Epithelial cell of prostate (primary cell): ENCODE measurements at regions not wholly inside any gene's neighbourhood (a gene's known extent, or its start where the extent isn't known, plus 50 kb on each side); places are given as distances from the start of the nearest gene placed in this dataset.

Experiments used
- DNase-seq: peaks from one replicate; pipeline ENCODE4 v3.0.0-alpha.2; 2011; ENCODE audit warnings: low read depth, low spot score
- H3K27ac ChIP-seq: fragments of 450-650 bp; 2 replicates; pipeline ENCODE4 v1.5.1; 2017; ENCODE audit warnings: mild to moderate bottlenecking

DNA sequence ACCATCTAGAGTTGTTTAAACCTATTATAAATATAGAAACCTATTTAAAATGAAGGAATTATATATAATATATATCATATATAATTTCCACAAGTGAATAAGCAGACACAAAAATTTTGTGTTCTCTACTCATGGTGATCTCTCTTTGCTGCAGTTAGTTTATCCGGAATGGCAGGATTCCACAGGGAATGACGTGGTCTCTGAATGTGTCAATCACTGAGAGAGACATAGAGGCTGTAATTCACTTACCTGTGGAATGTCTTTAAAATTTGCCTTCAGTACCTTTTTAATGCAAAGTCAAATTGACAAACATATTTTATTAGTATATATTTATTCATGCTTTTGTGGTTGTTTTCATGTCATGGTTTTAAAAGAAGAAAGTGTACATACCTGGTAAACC is 669.3 kb downstream of the NLGN4X start:
- no peak overlapping the region for H3K27ac ChIP-seq
- DNase-seq = no peak

DNA sequence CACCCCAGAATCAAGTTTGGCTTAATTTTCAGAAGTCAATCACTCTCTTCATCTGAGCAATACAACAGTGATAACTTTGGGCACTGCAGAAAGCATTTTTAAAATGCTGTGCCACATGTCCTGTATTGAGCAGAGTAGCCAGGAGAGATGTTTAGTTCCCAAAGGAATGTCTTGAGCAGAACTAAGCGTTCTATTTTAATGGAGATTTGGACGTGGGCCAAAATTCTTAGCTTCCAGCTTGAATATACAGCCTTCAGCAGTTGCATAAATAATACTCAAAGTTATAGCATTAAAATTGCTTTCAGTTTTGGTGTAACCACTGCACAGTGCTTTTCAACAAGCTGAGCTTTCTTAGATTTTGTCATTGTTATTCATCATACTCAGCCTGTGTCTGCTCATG is 679.2 kb downstream of the NLGN4X start:
- H3K27ac ChIP-seq = no peak overlapping the region
- DNase-seq = no peak

DNA sequence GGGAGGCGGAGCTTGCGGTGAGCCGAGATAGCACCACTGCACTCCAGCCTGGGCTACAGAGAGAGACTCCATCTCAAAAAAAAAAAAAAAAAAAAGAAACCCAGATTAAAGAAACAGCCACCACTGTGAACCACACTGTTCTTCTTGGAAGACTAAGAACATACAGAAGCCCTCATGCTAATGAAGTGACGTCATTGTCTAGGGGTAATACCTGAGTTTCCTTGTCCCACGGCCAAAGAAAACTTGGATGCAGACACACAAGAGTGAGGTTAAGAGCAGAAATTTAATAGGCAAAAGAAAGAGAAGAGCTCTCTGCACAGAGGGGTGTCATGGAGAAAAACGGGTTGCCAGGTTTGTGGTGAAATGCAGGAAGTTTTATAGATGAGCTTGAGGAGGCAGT is 691.6 kb downstream of the NLGN4X start:
- DNase-seq = no peak
- H3K27ac ChIP-seq = no peak overlapping the region

DNA sequence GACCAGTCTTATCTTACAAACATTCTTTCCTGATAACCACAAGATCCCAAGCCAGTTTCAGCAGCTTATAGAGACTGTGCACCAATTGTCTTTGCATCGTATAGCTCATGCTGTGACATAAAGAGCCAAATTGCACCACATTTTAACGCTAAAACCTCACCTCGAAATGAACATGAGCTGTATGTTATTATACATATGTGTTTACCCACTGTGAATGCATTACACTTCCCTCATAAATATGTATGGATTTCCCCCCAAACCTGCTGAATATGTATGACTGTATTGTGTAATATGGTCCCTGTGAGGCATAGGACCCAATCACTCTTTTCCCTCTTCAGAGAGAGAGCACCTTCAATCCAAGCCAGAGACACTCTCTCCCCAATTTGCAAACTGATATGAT is 692.4 kb downstream of the NLGN4X start:
- no peak for DNase-seq
- H3K27ac ChIP-seq = no peak overlapping the region

DNA sequence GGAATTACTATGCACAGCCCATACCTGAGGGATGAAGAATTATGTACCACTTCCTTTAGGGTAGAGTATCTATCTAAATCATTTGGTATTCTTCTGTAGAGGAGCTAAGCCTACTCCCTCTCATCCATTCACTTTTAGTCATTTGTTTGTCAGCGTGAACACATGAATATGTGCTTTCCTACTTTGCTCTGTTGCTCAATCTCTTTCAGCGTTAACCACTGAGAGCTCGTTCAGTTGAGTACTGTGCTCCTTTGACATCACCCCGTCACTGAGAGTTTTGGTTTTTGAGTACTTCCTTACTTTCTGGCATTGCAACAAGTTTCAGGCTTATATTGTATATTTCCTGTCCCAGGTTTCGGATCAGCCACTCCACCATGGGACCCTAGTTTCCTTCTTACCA is 700.6 kb downstream of the NLGN4X start:
- no peak overlapping the region for H3K27ac ChIP-seq
- no peak for DNase-seq

DNA sequence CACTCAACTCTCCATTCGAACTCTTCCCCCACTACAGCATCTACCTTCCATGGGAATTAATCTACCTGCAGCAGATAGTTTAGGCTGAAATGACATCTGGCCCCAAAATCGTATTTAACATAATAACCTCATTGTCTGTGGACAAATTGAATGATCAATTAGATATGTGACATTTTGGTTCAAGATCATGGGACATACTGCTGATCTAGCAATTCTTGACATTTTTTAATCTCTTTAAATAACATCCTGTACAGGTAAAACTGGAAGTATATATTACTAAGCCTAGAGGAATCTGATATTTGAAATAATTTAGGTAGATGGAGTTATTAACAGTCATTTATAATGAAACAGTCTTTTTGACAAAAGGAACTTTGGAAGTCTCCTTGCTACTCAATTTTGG is 702.5 kb downstream of the NLGN4X start:
- DNase-seq = no peak

DNA sequence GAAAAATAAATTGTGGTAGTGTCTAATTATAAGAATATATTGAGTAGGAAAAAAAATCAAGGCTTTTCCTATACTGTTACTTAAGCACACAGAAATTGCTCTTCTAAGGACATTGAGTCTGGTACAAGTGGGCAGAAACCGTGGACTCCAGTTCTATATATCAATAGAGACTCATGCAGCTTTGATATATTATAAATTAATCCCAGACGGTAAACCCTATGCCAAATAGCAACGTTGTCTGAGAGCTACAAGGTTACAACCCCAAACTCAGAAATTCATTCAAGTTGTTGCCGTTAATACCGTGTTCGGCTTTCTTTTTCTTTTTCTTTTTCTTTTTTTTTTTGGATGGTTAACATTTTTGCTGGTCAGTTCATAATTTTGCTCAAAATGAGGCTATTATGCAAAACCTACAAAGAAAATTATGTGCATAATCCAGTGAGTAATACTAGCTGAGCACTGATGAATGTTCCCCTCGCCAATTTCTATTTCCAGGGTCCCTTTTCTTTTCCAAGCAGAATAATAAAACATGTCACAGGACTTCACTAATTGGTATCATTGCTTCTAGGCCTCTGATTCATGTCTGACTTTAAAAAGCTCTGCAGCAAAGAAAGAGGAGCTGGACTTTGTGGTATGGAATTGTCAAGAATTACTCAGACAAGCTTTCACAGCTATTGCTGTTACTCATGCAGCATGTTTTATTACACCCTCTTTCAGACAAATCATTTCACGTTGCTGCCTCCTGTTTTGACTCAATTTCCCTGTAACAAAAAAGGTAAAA is 737.7 kb downstream of the NLGN4X start:
- DNase-seq = no peak
- no peak overlapping the region for H3K27ac ChIP-seq

More for the DNA sequence above, 702.5 kb downstream of the NLGN4X start:
- no peak overlapping the region for H3K27ac ChIP-seq

DNA sequence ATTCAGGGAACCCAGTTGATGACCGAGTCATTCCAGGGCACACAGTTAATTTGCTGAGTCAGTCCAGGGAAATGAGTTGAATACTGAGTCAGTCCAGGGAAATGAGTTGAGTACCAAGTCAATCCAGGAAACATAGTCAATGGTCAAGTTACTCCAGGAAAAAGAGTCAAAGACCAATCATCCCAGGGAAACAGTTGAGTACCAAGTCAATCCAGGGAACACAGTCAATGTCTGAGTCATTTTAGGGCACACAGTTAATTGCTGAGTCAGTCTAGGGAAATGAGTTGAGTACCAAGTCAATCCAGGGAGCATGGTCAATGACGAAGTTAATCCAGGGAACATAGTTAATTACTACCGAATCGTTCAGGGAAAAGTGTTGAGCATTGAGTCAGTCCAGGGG is 754.4 kb downstream of the NLGN4X start:
- DNase-seq = no peak
- no peak overlapping the region for H3K27ac ChIP-seq

DNA sequence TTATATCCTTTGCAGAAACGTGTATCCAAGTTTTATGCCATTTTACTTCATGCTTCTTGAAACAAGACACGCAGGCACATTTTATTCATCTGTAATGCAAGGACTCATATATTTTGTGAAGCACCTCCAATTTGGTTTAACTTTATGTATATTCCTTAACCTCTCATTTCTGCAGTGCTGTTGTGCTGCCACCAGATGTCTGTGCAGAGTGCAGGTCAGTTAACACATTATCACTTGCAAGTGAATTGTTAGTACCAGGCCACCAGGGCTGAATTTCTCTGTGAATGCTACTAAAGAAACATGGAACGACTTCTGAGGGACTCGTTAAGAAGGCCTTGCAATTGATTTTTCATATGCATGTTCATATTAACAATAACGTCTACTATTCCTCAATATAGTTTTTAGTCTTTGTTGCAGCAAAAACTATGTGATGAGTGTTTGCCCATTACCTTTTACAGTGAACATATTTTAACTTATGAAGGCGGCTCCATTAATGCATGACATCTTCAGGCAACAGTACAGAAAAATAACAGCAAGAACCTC is 770.3 kb downstream of the NLGN4X start:
- no peak for DNase-seq
- no peak overlapping the region for H3K27ac ChIP-seq

DNA sequence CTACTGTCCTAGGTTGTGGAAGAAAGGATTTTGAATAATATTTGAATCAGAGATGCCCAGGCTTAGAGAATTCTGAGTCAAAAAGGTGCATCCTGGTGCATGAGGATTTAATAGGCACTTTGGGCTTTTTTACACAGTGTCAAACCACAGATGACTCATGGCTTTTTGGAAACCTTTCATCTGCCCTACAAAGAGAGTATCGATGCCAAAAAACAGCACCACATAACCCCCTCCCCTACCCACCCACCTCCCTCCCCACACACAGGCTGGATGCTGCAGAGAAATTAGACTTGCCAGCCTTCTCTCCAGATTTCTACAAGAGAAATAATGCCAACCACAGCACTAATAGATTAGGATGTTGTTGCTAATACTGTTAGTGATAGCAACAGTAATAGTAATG is 779.3 kb downstream of the NLGN4X start:
- no peak for DNase-seq
- H3K27ac ChIP-seq = no peak overlapping the region

DNA sequence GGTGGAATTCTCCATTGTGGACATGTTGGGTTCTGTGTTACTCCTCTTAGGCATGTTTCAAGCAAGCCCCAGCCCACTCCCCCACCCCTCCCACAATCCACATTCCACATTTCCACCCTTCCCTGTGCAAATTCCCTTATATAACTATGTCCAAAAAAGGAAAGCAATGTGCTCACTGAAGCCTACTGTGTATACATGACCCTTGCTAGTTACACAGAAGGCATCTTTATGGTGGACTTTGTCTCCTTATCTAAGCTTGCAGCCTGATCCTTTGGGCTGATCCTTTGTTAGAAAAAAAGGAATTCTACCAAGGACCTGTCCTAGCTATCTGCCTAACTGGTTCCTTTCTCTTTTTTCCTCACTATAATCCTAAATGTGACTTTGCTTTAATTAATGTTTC is 796.8 kb downstream of the NLGN4X start:
- no peak for DNase-seq
- H3K27ac ChIP-seq = no peak overlapping the region

DNA sequence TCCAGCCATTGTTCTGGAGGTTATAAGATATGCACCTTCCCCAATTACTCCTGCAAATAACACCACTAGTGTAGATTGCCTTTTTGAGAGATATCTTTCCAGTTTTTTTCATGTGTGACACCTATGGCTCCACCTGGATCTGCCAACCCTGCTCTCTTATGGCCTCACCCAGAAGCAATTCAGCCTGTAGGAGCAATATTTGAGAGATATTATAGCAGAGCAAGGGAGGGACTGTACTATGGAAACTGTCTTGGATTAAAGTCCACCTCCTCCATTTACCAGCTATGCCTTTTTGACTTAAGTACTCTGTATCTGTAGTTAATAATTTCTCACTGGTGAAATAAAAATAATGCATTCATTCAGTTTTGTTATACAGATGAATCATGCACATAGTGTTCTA is 803.5 kb downstream of the NLGN4X start:
- no peak for DNase-seq
- H3K27ac ChIP-seq = no peak overlapping the region

DNA sequence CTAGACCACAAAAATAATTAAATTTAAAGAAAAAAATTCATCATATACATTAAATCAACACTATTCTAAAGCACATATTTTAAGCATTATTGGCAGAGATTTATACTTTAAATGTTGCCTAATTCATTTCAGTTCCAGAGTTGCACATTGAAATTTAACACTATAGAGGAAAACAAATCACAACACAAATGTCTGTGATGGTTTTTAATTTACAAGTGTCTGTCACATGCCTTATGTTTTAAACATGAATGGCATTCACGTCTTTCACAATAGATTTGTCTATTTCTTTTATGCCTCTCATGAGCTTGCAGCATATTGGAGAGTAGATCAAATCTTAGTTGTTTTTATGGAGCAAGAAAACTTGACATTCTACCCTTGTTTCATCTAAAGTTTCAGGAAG is 811.3 kb downstream of the NLGN4X start:
- no peak for DNase-seq
- H3K27ac ChIP-seq = no peak overlapping the region

DNA sequence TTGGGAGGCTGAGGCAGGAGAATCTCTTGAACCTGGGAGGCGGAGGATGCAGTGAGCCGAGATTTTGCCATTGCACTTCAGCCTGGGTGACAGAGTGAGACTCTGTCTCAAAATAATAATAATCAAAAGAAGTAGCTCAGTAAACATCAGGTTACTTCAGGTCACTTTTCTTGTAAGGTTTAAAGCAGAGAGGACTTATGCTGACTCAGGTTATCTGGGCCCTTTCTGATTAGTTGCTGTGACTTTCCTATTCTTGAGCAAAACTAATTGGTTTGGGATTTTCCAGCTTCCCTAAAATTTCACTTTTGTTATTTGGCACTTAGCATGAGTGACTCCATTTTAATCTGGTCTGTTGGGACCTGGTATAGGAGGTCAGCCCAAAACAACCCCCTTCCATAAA is 812.9 kb downstream of the NLGN4X start:
- no peak for DNase-seq
- H3K27ac ChIP-seq = no peak overlapping the region

DNA sequence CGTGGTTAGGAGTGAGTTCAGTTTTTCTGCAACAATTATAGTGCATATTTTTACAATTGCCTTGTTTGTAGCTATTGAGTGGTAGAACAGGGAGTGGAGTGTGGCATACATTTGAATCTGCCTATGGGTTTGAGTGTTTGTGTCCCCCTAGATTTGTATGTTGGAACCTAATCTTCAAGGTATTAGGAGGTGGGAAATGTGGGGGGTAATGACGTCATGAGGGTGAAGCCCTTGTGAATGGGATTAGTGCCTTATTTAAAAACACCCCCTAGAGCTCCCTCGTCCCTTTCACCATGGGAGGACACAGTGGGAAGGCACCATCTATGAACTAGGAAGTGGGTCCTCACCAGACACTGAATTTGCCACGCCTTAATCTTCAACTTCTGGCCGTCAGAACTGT is 819.6 kb downstream of the NLGN4X start:
- DNase-seq = no peak

DNA sequence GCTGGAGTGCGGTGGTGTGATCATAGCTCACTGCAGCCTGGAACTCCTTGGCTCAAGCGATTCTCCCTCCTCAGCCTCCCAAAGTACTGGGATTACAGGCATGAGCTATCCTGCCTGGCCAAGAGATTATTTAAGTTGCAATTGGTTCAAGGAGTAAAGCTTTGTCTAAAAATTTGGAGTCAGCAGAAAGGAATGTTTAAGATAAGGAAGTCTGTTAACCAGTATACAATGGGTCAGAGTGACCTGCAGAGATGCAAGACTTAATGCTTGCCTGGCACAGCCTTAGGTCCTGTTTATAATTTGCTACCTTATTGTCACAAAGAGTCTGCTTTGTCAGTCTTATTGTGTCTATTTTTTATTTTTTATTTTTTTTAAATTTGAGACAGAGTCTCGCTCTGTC is 826.2 kb downstream of the NLGN4X start:
- DNase-seq = no peak
- H3K27ac ChIP-seq = no peak overlapping the region

More for the DNA sequence above, 819.6 kb downstream of the NLGN4X start:
- no peak overlapping the region for H3K27ac ChIP-seq

DNA sequence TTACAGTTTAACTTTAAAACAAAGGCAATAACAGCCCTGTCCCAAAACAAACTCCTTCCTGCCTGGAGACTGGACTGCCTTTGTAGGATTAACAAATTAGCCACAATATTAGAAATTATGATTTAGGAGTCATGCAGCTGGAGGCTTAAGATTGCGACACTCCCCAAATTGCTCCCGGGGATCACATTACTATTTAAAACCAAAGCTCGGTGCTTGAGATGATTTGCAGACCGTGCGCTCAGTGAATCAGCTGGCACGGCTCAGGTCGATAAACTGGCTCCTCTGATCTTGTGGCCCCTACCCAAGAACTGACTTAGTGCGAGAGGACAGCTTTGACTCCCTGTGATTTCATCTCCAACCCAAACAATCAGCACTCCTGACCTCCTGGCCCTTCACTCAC is 829.3 kb downstream of the NLGN4X start:
- no peak for DNase-seq
- H3K27ac ChIP-seq = no peak overlapping the region

DNA sequence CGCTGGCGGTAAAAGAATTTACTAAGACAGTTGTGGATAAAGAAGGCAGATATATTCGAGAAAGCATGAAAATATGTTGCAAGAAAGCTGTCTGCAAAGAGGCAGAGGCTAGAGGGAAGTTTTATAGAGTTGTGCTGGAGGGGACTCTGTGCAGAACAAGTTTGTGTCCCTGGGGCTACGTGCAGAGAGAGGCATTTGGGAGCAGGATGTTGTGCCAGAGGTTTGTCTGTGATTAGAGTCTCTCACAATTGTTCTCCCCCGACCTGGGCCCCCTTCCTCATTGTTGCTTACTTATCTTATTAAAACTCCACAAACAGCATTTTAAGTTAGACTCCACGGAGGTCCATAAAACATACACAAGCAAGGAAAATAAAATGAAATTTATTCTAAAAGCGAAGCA is 831.3 kb downstream of the NLGN4X start:
- no peak for DNase-seq
- H3K27ac ChIP-seq = no peak overlapping the region

DNA sequence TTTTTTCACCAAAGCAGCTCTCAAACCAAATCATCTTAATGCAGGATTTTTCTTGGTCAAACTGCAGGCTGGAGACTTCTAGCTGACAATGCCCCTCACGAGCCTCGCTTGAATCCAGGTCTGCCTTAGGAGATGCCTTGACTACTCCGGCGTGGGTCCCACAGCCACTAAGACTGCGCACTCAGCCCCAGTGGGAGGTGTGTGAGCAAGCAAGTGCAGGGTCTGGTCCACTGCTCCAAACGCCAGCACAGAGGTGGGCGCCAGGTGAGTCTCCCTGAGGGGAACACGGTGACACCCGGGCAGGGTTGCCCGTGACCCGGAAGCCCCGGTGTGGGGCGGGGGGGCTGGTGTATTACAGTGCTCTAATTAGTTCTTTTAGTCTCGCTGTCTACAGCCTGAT is 838.3 kb downstream of the NLGN4X start:
- DNase-seq = no peak
- no peak overlapping the region for H3K27ac ChIP-seq

DNA sequence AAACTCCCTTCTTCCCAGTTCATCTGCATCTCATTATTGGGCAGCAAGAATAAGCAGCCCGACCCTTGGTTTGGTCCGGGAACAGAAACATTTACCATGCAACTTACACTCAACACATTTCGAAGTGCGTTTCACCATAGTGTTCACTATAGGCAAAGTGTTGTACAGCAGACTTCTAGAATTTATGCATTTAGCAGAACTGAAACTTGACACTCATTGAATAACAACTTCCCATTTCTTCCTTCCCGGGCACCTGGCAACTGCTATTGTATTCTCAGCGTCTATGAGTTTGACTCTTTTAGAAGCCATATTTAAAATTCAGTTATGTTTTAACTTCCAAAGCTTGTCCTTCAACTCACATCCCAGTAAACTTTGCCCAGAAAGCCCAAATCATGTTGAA is 840.6 kb downstream of the NLGN4X start:
- no peak for DNase-seq
- no peak overlapping the region for H3K27ac ChIP-seq

DNA sequence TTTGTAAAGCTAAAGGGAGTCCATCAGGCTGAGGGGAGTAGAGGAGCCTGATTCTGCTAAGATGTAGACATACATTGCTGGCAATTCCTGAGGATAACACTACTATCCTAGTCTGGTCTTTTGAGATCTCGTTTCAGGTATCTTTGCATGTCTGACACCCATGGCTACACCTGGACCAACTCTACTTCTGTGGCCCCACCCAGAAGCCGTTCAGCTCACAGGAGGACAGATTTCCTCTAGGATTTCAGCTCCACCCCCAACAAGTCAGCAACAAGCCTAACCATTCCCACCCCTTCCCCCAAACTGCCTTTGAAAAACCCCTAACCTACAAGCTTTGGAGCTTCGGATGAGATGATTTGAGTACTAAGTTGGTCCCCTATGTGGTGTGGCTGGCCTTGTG is 848.2 kb downstream of the NLGN4X start:
- no peak for DNase-seq
- no peak overlapping the region for H3K27ac ChIP-seq

DNA sequence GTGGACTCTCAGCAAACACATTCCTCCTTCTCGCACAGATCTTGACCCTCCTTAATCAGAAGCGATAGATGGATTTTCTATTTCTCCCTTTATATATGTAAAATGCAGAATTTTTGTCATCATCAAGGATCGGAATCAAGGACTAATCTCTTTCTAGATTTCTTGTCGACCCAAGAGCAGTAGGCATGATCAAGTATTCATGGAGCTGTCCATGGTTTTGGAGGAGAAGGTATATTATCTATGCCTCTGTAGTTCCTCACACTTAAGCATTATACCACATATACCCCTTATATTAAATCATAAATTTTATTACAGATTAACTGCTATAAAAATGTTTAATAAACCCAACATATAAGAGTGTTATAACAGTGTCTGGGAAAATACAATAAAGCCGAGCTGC is 886.8 kb downstream of the NLGN4X start:
- DNase-seq = no peak
- no peak overlapping the region for H3K27ac ChIP-seq
